ENCODE measurements at regions not wholly inside any gene's neighbourhood (a gene's known extent, or its start where the extent isn't known, plus 50 kb on each side); places are given as distances from the start of the nearest gene placed in this dataset.

GRCh38 chr10:47167591-47167990 lies 132.4 kb upstream of the GDF10 start:
- TF ChIP-seq CTCF (IDR thresholded peaks at IDR 0.05 in 8 of 11, conservative IDR thresholded peaks at IDR 0.05 in 3 of 11) (no peak), POLR2AphosphoS5 (IDR thresholded peaks at IDR 0.05) (no peak)

All from spleen (tissue), 7 donors.